WTC11 (cell line): ENCODE measurements at regions not wholly inside any gene's neighbourhood (a gene's known extent, or its start where the extent isn't known, plus 50 kb on each side); places are given as distances from the start of the nearest gene placed in this dataset.

Source experiments
- ATAC-seq: fragments of 200-7000 bp; cut with Tn5 transposase; 2 replicates; pipeline ENCODE4 v1.10.0; 2021; ENCODE audit warnings: mild to moderate bottlenecking, moderate library complexity
- CTCF ChIA-PET: fragments of 300-600 bp; sonication (Branson Sonifier 250); formaldehyde crosslinking; loops from one replicate; lab custom pipeline; 2021; ENCODE audit warnings: antibody characterized with exemption; lab: Charles Lee
- POLR2A ChIA-PET: fragments of 350-600 bp; sonication (Branson Sonifier 250); formaldehyde crosslinking; loops from one replicate; lab custom pipeline; 2021; ENCODE audit warnings: antibody characterized with exemption; lab: Charles Lee
- DNase-seq: peaks from one replicate; pipeline ENCODE4 v3.0.0; 2021; ENCODE audit warnings: low spot score
- H3K27ac Mint-ChIP-seq: 2 replicates; pipeline ENCODE4 v1.8.0; 2021; ENCODE audit warnings: mixed read lengths
- H3K27me3 Mint-ChIP-seq: 2 replicates; pipeline ENCODE4 v1.8.0; 2021; ENCODE audit warnings: low read depth, mild to moderate bottlenecking, moderate library complexity, mixed read lengths
- H3K36me3 Mint-ChIP-seq: 2 replicates; pipeline ENCODE4 v1.8.0; 2021; ENCODE audit warnings: mixed read lengths
- H3K4me1 Mint-ChIP-seq: 2 replicates; pipeline ENCODE4 v1.8.0; 2022; ENCODE audit warnings: mixed read lengths
- H3K4me3 Mint-ChIP-seq: 2 replicates; pipeline ENCODE4 v1.8.0; 2021; ENCODE audit warnings: mild to moderate bottlenecking, moderate library complexity, mixed read lengths
- H3K9me3 Mint-ChIP-seq: 2 replicates; pipeline ENCODE4 v1.8.0; 2021; ENCODE audit warnings: mixed read lengths
- CREB1 ChIP-seq: sonication (generic); formaldehyde crosslinking; IDR thresholded peaks from 2 replicates; pipeline ENCODE4 v1.8.0; 2023; ENCODE audit warnings: mild to moderate bottlenecking, missing genetic modification reagents
- FOXK1 ChIP-seq: sonication (generic); formaldehyde crosslinking; IDR thresholded peaks from 2 replicates; pipeline ENCODE4 v1.8.0; 2022; ENCODE audit warnings: mild to moderate bottlenecking, moderate library complexity, missing genetic modification reagents
- IRF2 ChIP-seq: sonication (generic); formaldehyde crosslinking; IDR thresholded peaks from 2 replicates; pipeline ENCODE4 v1.8.0; 2022; ENCODE audit warnings: low read depth, missing genetic modification reagents, borderline replicate concordance
- JAZF1 ChIP-seq: fragments of 250-450 bp; sonication (Bioruptor Pico); IDR thresholded peaks from 2 replicates; pipeline ENCODE4 v1.9.0; 2021; ENCODE audit warnings: moderate library complexity, mild to moderate bottlenecking, inconsistent platforms
- JUN ChIP-seq: sonication (generic); formaldehyde crosslinking; IDR thresholded peaks from 2 replicates; pipeline ENCODE4 v1.8.0; 2023; ENCODE audit warnings: mild to moderate bottlenecking, missing genetic modification reagents
- MYBL2 ChIP-seq: sonication (generic); formaldehyde crosslinking; IDR thresholded peaks from 2 replicates; pipeline ENCODE4 v1.8.1; 2023; ENCODE audit warnings: mild to moderate bottlenecking, moderate library complexity, missing genetic modification reagents
- PRRX2 ChIP-seq: fragments of 250-450 bp; sonication (Bioruptor Pico); IDR thresholded peaks from 2 replicates; pipeline ENCODE4 v1.8.0; 2021; ENCODE audit warnings: mild to moderate bottlenecking
- SMAD3 ChIP-seq: sonication (generic); formaldehyde crosslinking; IDR thresholded peaks from 2 replicates; pipeline ENCODE4 v1.8.0; 2022; ENCODE audit warnings: missing genetic modification reagents, mild to moderate bottlenecking, borderline replicate concordance
- SMAD4 ChIP-seq: sonication (generic); formaldehyde crosslinking; IDR thresholded peaks from 2 replicates; pipeline ENCODE4 v1.8.0; 2022; ENCODE audit warnings: mild to moderate bottlenecking, missing genetic modification reagents
- ZNF263 ChIP-seq: sonication (generic); formaldehyde crosslinking; IDR thresholded peaks from 2 replicates; pipeline ENCODE4 v1.8.1; 2022; ENCODE audit warnings: low read depth, mild to moderate bottlenecking, moderate library complexity, missing genetic modification reagents
- ZNF396 ChIP-seq: fragments of 250-450 bp; sonication (Bioruptor Pico); IDR thresholded peaks from 2 replicates; pipeline ENCODE4 v1.8.0; 2021; ENCODE audit warnings: mild to moderate bottlenecking, moderate library complexity, borderline replicate concordance
- TF ChIP-seq, protein P1 (sequence below): fragments of 250-450 bp; sonication (Bioruptor Pico); IDR thresholded peaks from 2 replicates; pipeline ENCODE4 v1.8.0; 2021; ENCODE audit warnings: mild to moderate bottlenecking
- TF ChIP-seq, protein P2 (sequence below): sonication (generic); formaldehyde crosslinking; IDR thresholded peaks from 2 replicates; pipeline ENCODE4 v1.8.1; 2023; ENCODE audit warnings: mild to moderate bottlenecking, moderate library complexity, missing genetic modification reagents
- TF ChIP-seq, protein P3 (sequence below): sonication (generic); formaldehyde crosslinking; IDR thresholded peaks from 2 replicates; pipeline ENCODE4 v1.8.0; 2023; ENCODE audit warnings: missing genetic modification reagents
- TF ChIP-seq, protein P4 (sequence below): sonication (generic); formaldehyde crosslinking; IDR thresholded peaks from 2 replicates; pipeline ENCODE4 v1.8.1; 2022; ENCODE audit warnings: low read depth, missing genetic modification reagents, borderline replicate concordance
- TF ChIP-seq, protein P5 (sequence below): sonication (generic); formaldehyde crosslinking; IDR thresholded peaks from 2 replicates; pipeline ENCODE4 v1.8.0; 2022; ENCODE audit warnings: mild to moderate bottlenecking, missing genetic modification reagents
- TF ChIP-seq, protein P6 (sequence below): sonication (generic); formaldehyde crosslinking; IDR thresholded peaks from 2 replicates; pipeline ENCODE4 v1.8.0; 2022; ENCODE audit warnings: mild to moderate bottlenecking, missing genetic modification reagents
- TF ChIP-seq, protein P7 (sequence below): sonication (generic); formaldehyde crosslinking; IDR thresholded peaks from 2 replicates; pipeline ENCODE4 v1.8.0; 2022; ENCODE audit warnings: missing genetic modification reagents
- TF ChIP-seq, protein P8 (sequence below): fragments of 250-450 bp; sonication (Bioruptor Pico); conservative IDR thresholded peaks from 2 replicates; pipeline ENCODE4 v1.9.0; 2021; ENCODE audit warnings: mild to moderate bottlenecking

DNA sequence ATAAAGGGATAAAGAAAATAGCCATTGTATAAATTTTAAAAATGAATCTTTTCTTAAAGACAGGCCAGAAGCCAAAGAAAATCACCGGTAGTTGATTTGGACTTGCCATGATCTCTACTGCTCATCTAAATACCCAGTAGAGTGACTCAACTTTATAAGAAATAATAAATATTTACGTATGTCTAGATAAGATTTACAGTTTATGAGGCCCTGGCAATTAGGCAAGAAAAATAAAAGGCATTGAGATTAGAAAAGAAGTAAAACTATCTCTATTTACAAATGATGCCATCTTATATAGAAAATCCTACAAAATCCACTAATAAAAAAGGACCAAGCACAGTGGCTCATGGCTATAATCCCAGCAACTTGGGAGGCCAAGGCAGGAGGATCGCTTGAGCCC, 765.5 kb upstream of the HTR2C start:
- H3K27ac Mint-ChIP-seq, result no peak overlapping the region
- no peak for DNase-seq
- no peak for ATAC-seq
- H3K27me3 Mint-ChIP-seq, result no peaks in the 10 kb centered on the region; the same call in 1 of the 2 replicates
- H3K36me3 Mint-ChIP-seq, result peaks cover 33% of the 10 kb centered on the region
- H3K9me3 Mint-ChIP-seq, result peaks cover 21% of the 10 kb centered on the region
- TF ChIP-seq, protein P1, sequence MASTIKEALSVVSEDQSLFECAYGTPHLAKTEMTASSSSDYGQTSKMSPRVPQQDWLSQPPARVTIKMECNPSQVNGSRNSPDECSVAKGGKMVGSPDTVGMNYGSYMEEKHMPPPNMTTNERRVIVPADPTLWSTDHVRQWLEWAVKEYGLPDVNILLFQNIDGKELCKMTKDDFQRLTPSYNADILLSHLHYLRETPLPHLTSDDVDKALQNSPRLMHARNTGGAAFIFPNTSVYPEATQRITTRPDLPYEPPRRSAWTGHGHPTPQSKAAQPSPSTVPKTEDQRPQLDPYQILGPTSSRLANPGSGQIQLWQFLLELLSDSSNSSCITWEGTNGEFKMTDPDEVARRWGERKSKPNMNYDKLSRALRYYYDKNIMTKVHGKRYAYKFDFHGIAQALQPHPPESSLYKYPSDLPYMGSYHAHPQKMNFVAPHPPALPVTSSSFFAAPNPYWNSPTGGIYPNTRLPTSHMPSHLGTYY (CRISPR knock-in tag), result no peak
- TF ChIP-seq ZNF263 (CRISPR knock-in tag) (no peak), MYBL2 (CRISPR knock-in tag) (no peak), FOXK1 (CRISPR knock-in tag) (no peak), CREB1 (CRISPR knock-in tag) (no peak), ZNF396 (CRISPR knock-in tag) (no peak), JAZF1 (CRISPR knock-in tag) (no peak), SMAD4 (CRISPR knock-in tag) (no peak), IRF2 (CRISPR knock-in tag) (no peak), PRRX2 (CRISPR knock-in tag) (no peak), SMAD3 (CRISPR knock-in tag) (no peak), JUN (no peak)
- TF ChIP-seq, protein P2, sequence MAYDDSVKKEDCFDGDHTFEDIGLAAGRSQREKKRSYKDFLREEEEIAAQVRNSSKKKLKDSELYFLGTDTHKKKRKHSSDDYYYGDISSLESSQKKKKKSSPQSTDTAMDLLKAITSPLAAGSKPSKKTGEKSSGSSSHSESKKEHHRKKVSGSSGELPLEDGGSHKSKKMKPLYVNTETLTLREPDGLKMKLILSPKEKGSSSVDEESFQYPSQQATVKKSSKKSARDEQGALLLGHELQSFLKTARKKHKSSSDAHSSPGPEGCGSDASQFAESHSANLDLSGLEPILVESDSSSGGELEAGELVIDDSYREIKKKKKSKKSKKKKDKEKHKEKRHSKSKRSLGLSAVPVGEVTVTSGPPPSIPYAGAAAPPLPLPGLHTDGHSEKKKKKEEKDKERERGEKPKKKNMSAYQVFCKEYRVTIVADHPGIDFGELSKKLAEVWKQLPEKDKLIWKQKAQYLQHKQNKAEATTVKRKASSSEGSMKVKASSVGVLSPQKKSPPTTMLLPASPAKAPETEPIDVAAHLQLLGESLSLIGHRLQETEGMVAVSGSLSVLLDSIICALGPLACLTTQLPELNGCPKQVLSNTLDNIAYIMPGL (CRISPR knock-in tag), result no peak
- TF ChIP-seq, protein P3, sequence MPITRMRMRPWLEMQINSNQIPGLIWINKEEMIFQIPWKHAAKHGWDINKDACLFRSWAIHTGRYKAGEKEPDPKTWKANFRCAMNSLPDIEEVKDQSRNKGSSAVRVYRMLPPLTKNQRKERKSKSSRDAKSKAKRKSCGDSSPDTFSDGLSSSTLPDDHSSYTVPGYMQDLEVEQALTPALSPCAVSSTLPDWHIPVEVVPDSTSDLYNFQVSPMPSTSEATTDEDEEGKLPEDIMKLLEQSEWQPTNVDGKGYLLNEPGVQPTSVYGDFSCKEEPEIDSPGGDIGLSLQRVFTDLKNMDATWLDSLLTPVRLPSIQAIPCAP (CRISPR knock-in tag), result no peak
- TF ChIP-seq, protein P4, sequence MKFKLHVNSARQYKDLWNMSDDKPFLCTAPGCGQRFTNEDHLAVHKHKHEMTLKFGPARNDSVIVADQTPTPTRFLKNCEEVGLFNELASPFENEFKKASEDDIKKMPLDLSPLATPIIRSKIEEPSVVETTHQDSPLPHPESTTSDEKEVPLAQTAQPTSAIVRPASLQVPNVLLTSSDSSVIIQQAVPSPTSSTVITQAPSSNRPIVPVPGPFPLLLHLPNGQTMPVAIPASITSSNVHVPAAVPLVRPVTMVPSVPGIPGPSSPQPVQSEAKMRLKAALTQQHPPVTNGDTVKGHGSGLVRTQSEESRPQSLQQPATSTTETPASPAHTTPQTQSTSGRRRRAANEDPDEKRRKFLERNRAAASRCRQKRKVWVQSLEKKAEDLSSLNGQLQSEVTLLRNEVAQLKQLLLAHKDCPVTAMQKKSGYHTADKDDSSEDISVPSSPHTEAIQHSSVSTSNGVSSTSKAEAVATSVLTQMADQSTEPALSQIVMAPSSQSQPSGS (CRISPR knock-in tag), result no peak
- TF ChIP-seq, protein P5, sequence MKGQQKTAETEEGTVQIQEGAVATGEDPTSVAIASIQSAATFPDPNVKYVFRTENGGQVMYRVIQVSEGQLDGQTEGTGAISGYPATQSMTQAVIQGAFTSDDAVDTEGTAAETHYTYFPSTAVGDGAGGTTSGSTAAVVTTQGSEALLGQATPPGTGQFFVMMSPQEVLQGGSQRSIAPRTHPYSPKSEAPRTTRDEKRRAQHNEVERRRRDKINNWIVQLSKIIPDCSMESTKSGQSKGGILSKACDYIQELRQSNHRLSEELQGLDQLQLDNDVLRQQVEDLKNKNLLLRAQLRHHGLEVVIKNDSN (CRISPR knock-in tag), result no peak
- TF ChIP-seq, protein P6, sequence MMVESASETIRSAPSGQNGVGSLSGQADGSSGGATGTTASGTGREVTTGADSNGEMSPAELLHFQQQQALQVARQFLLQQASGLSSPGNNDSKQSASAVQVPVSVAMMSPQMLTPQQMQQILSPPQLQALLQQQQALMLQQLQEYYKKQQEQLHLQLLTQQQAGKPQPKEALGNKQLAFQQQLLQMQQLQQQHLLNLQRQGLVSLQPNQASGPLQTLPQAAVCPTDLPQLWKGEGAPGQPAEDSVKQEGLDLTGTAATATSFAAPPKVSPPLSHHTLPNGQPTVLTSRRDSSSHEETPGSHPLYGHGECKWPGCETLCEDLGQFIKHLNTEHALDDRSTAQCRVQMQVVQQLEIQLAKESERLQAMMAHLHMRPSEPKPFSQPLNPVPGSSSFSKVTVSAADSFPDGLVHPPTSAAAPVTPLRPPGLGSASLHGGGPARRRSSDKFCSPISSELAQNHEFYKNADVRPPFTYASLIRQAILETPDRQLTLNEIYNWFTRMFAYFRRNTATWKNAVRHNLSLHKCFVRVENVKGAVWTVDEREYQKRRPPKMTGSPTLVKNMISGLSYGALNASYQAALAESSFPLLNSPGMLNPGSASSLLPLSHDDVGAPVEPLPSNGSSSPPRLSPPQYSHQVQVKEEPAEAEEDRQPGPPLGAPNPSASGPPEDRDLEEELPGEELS (CRISPR knock-in tag), result no peak
- TF ChIP-seq, protein P7, sequence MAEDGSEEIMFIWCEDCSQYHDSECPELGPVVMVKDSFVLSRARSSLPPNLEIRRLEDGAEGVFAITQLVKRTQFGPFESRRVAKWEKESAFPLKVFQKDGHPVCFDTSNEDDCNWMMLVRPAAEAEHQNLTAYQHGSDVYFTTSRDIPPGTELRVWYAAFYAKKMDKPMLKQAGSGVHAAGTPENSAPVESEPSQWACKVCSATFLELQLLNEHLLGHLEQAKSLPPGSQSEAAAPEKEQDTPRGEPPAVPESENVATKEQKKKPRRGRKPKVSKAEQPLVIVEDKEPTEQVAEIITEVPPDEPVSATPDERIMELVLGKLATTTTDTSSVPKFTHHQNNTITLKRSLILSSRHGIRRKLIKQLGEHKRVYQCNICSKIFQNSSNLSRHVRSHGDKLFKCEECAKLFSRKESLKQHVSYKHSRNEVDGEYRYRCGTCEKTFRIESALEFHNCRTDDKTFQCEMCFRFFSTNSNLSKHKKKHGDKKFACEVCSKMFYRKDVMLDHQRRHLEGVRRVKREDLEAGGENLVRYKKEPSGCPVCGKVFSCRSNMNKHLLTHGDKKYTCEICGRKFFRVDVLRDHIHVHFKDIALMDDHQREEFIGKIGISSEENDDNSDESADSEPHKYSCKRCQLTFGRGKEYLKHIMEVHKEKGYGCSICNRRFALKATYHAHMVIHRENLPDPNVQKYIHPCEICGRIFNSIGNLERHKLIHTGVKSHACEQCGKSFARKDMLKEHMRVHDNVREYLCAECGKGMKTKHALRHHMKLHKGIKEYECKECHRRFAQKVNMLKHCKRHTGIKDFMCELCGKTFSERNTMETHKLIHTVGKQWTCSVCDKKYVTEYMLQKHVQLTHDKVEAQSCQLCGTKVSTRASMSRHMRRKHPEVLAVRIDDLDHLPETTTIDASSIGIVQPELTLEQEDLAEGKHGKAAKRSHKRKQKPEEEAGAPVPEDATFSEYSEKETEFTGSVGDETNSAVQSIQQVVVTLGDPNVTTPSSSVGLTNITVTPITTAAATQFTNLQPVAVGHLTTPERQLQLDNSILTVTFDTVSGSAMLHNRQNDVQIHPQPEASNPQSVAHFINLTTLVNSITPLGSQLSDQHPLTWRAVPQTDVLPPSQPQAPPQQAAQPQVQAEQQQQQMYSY (CRISPR knock-in tag), result no peak
- TF ChIP-seq, protein P8, sequence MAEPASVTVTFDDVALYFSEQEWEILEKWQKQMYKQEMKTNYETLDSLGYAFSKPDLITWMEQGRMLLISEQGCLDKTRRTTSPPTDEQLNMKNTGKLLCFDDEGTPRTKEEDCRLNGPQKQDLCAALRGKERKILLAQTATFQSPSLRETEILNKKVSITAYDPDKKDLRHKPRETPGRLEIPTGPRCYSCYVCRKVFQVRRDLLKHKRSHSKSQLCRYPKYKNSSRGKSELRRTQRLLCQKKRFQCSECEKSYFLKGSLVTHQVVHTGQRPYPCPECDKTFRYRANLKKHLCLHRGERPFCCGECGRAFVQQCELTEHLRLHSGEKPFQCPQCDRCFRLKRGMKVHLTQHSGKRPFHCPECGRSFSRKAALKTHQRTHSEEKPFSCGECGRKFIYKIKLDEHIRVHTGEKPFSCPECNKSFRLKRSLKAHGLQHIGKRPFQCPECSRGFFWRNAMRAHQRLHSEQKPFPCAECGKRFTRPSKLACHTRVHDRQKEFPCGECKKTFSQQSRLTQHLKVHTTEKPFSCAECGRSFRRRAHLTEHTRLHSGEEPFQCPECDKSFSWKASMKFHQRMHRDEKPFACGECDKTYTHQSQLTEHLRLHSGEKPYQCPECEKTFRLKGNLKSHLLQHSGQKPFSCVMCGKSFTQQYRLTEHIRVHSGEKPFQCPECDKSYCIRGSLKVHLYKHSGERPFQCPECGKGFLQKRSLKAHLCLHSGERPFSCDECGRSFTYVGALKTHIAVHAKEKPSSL (CRISPR knock-in tag), result no peak
- H3K4me3 Mint-ChIP-seq, result no peak overlapping the region
- H3K4me1 Mint-ChIP-seq, result no peaks in the 10 kb centered on the region
- POLR2A ChIA-PET, result no interaction called here
- CTCF ChIA-PET, result no interaction called here
